G401 (cell line): ENCODE measurements at regions not wholly inside any gene's neighbourhood (a gene's known extent, or its start where the extent isn't known, plus 50 kb on each side); places are given as distances from the start of the nearest gene placed in this dataset.
"Not testable (repeated sequence)": the region's sequence is repeated elsewhere in the genome, so short reads cannot be mapped to it uniquely, and the experiment has no call there.

ENCODE experiments used
- DNase-seq: peaks from one replicate; pipeline ENCODE4 v3.0.0-alpha.2; 2015; ENCODE audit warnings: low spot score
- in situ Hi-C: cut with HindIII; loops from 2 replicates; pipeline ENCODE4 v1.10.0; 2016; ENCODE audit warnings: low sequenced_read_pairs, mixed read lengths

DNA sequence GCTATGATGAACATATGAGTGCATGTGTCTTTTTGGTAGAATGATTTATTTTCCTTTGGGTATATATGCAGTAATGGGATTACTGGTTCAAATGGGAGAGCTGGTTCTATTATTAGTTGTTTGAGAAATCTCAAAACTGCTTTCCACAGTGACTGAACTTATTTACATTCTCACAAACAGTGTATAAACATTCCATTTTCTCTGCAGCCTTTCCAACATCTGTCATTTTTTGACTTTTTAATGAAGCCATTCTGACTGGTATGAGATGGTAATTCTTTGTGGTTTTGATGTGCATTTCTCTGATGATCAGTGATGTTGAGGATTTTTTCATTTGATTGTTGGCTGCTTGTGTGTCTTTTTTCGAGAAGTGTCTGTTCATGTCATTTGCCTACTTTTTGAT lies 1124.2 kb downstream of the NAALADL2 start:
- no peak for DNase-seq
- in situ Hi-C loops = no loop called here

DNA sequence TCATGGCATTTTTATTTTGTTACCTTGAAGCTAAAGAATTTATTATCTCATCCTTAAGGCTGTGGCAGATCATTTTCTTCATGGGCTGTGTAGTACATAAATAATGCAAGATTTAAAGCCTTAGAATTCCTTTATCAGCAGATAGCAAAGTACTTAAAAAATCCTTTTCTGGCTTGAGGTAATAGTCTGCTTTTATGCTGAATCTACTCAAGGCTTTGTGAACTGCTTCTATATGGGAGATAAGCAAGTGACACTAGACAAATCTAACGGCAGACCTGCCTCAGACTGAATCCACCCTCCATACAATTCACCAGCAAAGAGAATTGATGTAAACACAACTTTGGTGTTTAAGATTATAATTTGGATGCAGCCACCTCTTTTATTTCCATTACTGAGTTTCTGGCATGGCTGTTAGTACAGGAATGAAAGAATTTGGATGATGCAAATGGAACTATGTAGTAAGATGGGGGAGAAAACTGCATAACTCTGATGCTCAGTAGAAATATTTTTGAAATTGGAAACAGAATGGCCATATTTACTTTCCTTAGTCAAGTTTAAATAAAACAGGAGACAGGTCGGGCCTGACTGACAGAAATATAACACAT lies 1121.5 kb downstream of the NAALADL2 start:
- in situ Hi-C loops = no loop called here
- DNase-seq = no peak

DNA sequence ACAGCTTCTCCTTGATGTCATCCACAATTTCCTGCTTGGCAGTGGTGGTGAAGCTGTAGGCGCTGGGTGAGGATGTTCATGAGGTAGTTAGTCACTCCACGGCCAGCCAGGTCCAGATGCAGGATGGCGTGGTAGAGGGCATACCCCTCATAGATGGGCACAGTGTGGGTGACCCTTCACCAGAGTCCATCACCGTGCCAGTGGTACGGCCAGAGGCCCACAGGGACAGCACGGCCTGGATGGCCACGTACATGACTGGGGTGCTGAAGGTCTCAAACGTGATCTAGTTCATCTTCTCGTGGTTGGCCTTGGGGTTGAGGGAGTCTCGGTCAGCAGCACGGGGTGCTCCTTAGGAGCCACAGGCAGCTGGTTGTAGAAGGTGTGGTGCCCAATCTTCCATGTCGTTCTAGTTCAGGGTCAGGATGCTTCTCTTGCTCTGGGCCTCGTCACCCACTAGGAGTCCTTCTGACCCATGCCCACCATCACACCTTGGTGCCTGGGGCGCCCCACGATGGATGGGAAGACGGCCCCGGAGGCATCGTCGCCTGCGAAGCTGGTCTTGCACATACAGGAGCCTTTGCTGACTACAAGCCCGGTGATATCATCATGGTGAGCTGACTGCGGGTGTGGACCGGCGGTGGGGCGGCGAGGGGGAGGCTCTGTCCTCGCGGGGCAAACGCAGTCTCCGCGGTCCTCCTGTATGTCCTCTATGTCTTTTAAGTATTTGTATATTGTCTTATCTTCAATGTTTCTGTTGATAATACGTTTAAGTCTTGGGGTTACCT lies 1119.0 kb downstream of the NAALADL2 start:
- DNase-seq = no peak
- in situ Hi-C loops = no loop called here

DNA sequence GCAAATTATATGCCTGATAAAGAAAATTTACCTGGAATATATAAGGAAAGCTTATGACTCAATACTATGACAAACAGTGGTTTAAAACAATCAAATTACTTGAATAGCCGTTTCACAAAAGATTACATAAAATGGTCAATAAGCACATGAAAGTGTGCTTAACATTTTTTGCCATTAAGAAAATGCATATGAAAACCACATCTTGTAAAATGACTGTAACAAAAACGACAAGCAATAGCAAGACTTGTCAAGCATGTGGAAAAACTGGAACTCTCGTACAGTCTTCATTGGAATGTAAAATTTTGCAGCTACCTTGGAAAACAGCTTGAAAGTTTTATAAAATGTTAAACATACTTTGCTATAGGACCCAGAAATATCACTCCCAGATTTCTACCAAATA lies 1110.3 kb downstream of the NAALADL2 start:
- DNase-seq = no peak
- in situ Hi-C loops = no loop called here

DNA sequence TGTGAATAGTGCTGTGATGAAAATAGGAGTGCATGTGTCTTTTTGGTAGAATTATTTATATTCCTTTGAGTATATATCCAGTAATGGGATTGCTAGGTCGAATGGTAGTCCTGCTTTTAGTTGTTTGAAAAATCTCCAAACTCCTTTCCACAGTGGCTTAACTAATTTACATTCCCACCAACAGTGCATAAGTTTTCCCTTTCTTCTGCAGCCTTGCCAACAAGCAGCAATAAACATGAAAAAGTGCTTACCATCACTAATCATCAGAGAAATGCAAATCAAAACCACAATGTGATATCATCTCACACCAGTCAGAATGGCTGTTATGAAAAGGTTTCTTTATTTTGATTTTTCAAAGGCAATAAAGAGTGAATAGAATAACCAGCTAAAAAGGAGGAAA lies 1105.9 kb downstream of the NAALADL2 start:
- DNase-seq = no peak
- in situ Hi-C loops = no loop called here

DNA sequence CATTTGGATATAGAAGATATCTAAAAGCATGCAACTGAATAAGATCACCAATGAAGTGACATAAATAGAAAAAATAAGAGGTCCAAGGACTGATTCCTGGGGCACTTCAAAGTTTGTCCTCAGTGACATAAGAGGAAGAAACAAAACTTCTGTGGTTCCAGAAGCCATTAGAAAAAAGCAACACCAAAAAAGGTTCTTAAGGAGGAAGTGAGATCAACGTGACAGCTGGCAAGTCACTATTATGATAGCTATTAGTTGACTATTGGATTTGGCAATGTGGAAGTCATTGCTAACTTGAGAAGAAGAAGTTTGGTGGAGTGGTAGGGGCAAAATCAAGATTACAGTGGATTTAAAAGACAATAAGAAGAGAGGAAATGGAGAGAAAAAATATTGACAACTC lies 1098.3 kb downstream of the NAALADL2 start:
- in situ Hi-C loops = no loop called here
- no peak for DNase-seq

DNA sequence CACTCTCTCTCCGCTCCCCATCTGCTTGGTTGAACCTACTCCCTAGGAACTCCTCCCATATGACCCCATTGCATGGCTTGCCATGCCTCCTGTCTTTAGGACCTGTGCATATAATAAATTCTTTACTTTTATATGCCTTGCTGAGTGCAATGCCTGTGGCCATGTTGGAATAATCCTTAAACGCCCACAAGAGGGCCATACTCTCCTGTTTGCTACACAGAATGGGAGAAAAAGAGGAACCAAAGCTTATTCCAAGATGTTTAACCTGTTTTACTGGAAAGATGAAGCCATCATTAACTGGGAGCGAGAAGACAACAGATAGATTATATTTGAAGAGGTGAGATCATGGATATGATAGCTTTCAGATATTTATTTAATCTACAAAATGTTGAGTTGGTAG lies 1097.8 kb downstream of the NAALADL2 start:
- no peak for DNase-seq
- in situ Hi-C loops = no loop called here

DNA sequence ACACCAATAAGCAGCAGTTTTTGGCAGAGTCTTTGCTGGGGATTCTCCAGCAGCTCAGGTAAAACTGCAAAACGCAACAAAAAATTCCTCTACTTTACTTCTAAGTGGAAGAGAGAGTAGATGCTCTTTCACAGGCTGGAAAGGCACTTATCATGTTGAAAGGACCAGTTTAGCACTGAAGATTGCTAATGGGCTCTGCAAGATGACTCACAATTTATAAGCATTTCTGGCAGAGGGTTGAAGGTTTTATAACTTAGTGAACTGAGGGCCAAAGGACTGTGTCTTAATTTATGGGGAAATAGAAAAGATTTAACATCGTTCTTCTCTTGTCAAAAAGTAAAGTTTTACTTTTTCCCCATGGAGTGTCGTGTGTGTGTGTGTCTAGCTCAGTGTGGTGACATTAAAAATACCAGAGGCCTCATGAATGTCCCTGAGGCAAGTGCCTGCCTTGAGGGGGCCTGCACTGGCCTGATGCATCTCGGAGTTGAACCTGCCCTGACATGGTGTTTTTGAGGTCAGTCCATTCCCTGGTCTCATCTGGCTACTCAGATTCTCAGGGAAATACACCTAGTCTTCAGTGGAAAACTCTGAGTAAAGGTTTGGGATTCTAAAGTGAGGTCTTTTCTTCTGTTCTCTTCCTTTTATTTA lies 1092.0 kb downstream of the NAALADL2 start:
- DNase-seq = no peak
- in situ Hi-C loops = no loop called here

DNA sequence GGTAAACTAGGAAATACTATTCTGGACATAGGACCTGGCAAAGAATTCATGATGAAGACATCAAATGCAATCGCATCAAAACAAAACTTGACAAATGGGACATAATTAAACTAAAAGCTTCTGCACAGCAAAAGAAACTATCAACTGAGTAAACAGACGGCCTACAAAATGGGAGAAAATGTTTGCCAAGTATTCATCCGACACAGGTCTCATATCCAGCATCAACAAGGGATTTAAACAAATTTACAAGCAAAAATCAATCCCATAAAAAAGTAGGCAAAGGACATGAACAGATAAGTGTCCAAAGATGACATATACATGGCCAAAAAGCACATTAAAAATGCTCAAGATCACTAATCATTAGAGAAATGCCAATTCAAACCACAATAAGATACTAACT lies 1088.9 kb downstream of the NAALADL2 start:
- in situ Hi-C loops = no loop called here
- DNase-seq = no peak

DNA sequence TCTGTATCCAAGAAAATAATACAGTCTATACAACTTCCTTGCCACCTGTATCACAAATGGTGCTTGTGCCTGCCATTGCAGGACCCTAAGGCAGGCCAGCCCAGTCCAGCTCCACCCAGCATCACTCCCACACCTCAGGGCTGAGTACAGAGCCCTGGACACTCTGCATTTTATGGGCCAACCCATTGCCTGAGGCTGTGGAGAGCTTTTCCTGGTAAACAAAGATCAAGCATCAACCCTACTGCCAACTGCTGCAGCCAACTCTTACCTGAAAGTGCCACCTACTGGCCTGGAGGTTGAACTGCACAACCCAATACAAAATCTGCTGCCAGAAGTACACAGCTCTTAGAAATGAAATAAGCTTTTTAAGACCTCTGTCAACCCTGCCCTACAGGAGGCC lies 1082.2 kb downstream of the NAALADL2 start:
- no peak for DNase-seq
- in situ Hi-C loops = no loop called here

DNA sequence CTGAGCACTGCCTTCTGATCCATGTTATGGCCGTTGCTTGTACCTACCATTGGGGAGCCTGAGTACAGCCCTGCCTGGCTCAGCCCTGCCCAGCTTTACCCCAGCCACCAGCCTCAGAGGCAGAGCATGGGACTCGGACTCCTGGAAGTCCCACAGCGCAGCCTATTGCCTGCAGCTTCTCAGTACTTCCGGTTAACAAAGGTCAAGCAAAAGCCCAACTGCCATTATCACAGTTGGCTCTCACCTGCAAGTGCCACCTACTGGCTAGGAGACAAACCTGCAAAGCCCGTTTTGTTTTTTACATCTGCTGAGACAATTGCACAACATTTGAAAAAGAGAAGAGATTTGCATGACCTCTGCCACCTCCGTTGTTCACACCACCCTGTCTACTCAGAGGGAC lies 1081.7 kb downstream of the NAALADL2 start:
- no peak for DNase-seq
- in situ Hi-C loops = no loop called here

DNA sequence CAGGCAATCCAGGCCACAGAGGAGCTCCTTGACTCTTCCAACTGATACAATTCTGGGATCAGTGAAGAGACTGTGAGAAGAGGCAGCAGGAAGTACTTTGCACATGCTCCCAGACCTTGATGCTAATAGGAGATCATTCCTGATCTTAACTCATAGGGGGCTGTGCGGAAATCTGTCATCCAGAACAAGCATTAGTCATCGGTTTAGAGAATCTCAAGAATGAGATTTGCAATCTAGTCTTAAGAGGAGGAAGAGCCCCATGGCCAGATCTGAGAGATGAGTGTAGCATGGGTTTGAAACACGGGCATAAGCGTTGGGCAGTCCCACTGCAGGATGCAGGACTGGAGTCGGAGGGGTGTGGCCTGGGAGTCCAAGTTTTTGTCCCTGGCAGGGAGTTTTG lies 1081.1 kb downstream of the NAALADL2 start:
- in situ Hi-C loops = no loop called here

DNA sequence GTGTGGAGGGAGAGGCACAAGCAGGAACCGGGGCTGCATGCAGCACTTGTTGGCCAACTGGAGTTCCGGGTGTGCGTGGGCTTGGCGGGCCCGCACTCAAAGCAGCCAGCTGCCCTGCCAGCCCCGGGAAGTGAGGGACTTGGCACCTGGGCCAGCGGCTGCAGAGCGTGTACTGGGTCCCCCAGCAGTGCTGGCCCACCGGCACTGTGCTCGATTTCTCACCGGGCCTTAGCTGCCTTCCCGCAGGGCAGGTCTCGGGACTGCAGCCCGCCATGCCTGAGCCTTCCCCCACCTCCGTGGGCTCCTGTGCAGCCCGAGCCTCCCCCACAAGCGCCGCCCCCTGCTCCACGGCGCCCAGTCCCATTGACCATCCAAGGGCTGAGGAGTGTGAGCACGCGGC lies 1078.2 kb downstream of the NAALADL2 start:
- in situ Hi-C loops, DNase-seq: not testable (repeated sequence)

More for the DNA sequence above, 1081.1 kb downstream of the NAALADL2 start:
- no peak for DNase-seq

DNA sequence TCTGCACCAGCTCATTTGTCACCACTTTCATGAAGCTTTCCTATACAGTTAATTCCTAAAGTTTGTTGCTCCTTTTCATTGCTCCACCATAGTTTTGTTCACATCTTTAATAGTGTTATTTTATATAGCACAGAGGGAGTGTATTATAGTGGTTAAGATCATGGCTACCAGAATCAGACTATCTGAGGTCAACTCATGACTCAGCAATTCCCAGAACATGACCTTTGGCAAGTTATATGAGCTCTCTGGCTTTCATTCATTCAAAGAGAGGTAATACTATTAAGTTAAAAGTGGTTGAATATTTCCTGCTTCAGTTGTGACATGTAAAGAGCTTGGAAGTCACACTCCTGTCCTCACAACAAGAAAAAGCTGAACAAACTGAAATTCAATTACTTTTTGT lies 1073.5 kb downstream of the NAALADL2 start:
- in situ Hi-C loops = no loop called here

DNA sequence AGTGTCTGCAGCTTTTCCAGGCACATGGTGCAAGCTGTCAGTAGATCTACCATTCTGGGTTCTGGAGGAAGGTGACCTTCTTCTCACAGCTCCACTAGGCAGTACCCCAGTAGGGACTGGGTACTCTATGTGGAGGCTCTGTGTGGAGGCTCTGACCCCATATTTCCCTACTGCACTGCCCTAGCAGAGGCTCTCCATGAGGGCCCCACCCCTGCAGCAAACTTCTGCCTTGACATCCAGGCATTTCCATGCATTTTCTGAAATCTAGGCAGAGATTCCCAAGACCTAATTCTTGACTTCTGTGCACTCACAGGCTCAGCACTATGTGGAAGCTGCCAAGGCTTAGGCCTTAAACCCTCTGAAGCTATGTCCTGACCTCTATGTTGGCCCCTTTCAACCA lies 1060.0 kb downstream of the NAALADL2 start:
- no peak for DNase-seq

More for the DNA sequence above, 1073.5 kb downstream of the NAALADL2 start:
- no peak for DNase-seq

DNA sequence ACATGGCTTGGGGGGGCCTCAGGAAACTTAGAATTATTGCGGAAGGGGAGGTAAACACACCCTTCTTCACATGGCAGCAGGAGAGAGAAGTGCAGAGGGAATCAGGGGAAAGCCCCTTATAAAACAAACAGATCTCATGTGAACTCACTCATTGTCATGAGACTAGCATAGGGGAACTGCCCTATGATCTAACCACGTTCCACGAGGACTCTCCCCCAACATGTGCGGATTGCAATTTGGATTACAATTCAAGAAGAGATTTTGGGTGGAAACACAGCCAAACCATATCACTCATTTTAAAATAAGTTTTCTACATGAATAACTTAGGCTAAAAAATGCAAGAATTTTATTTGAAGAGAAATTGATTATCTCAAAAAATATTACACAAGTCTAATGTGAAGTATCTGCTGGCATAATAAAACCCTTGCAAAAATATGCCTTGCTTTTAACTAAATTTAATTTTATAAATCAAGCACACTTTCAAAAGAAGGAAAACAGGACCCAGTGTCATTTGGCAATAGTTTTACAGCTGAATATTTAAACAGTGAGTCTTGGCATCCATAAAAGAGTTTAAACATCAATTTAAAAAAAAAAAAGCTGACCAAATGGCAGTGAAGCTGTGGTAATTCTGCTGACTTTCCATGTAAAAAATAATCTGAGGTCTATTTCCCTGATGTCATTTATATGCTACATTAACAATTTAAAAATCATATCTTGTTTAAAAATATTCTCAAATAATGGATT lies 1057.2 kb downstream of the NAALADL2 start:
- in situ Hi-C loops = no loop called here
- no peak for DNase-seq

More for the DNA sequence above, 1060.0 kb downstream of the NAALADL2 start:
- in situ Hi-C loops = no loop called here

DNA sequence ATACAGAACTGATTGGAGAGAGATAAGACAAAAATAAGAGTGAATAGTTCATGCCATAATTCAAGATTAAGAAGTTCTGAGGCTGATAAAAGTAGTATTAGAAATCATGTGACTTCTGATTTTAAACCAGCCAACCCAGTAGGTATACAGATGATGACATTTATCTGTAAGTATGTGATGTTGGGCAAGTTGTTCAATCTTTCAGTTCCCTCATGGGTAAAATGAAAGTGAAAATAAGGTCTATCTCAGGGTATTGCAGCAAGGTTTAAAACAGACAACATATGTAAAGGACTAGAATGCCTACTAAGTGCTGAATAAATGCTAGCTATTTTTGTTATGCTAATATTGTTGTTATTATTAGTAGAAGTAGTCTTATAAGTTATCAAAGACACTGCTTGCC lies 1055.7 kb downstream of the NAALADL2 start:
- in situ Hi-C loops = no loop called here

DNA sequence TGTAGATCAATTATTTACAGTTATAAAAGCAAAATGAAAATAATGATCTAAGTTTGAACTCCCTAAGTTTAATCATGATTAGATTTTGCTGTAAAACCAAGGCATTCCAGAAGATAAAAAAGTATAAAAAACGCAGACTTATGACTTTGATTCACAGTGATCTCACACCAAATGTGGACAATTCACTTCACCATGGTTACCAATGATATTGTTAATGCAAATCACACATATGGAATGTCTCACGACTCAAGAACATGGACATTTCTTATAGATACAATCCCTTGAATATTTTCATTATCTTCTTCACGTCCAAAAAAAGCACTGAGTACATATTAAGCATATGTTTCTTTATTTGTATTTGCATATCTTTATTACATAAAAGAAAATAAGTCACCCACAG lies 1054.2 kb downstream of the NAALADL2 start:
- DNase-seq = no peak
- in situ Hi-C loops = no loop called here

More for the DNA sequence above, 1055.7 kb downstream of the NAALADL2 start:
- DNase-seq = no peak

DNA sequence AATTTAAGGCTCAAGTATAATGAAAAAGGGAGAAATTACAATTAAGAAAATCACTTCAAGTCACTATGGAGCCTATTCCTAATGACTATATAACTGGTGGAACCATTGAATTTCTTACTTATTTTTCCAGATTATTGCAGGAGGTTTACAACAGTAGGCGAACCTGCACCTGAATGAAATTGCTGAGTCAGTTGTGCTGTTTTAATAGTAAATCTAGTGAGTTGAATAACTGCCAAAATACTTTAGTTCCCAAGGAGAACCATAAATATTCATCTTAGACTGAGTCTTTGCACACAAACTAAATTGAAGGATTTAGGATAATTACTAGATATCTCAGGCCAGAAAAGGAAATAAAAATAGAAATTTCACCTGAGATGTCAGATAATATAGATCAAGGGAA lies 1052.8 kb downstream of the NAALADL2 start:
- in situ Hi-C loops = no loop called here
- DNase-seq = no peak

DNA sequence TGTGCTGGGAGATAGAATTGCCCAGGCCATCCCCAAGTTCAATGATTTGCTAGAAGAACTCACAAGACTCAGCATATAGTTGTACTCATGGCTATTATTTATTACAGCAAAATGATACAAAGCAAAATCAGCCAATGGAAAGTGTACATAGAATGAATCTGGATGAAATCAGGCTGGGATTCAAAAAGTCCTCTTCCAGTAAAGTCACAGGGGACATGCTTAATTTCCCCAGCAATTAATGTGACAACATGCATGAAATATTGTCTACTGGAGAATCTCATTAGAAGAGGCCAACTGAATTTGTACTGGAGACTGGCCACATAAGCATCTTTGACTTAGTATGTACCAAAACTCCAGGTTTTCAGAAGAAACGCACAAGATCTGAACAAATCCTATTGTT lies 1043.1 kb downstream of the NAALADL2 start:
- DNase-seq = no peak
- in situ Hi-C loops = no loop called here
